Breast epithelium (tissue), 3 donors: ENCODE measurements at regions not wholly inside any gene's neighbourhood (a gene's known extent, or its start where the extent isn't known, plus 50 kb on each side); places are given as distances from the start of the nearest gene placed in this dataset.

Source experiments
- POLR2A ChIP-seq: fragments of 450-650 bp; IDR thresholded peaks from one replicate; pipeline ENCODE4 v1.6.1; 2016; ENCODE audit warnings: antibody characterized with exemption, mild to moderate bottlenecking, moderate library complexity
- POLR2AphosphoS5 ChIP-seq, 3 donors: sonication (generic); formaldehyde crosslinking; IDR thresholded peaks; one replicate each; pipeline ENCODE4 v1.6.1; 2017; ENCODE audit warnings: antibody characterized with exemption in 3 of 3
- TF ChIP-seq, protein P1 (sequence below), 3 donors: fragments of 450-650 bp; IDR thresholded peaks; one replicate each; pipeline ENCODE4 v1.5.1; 2016 to 2017; ENCODE audit warnings: antibody characterized with exemption in 3 of 3, mild to moderate bottlenecking in 3 of 3, moderate library complexity in 3 of 3

DNA sequence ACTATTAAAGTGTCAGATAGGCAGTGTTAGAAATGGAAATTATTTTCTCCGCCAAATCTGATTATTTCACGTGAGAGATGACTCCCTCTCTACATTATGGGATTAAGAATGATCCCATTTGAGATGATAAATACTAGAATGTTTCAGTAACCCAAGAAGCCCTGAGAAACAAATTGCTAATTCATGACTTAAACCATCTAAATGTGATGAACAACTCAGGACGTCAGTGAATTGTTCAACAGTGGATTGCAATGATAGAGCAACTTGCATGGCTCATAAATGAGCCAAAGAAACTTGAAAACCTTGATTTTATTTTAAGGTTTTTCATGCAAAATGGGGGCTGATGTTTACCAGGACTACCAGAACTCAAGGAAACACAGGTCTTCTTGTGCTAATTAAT lies 350.5 kb upstream of the WWC1 start:
- TF ChIP-seq, protein P1, sequence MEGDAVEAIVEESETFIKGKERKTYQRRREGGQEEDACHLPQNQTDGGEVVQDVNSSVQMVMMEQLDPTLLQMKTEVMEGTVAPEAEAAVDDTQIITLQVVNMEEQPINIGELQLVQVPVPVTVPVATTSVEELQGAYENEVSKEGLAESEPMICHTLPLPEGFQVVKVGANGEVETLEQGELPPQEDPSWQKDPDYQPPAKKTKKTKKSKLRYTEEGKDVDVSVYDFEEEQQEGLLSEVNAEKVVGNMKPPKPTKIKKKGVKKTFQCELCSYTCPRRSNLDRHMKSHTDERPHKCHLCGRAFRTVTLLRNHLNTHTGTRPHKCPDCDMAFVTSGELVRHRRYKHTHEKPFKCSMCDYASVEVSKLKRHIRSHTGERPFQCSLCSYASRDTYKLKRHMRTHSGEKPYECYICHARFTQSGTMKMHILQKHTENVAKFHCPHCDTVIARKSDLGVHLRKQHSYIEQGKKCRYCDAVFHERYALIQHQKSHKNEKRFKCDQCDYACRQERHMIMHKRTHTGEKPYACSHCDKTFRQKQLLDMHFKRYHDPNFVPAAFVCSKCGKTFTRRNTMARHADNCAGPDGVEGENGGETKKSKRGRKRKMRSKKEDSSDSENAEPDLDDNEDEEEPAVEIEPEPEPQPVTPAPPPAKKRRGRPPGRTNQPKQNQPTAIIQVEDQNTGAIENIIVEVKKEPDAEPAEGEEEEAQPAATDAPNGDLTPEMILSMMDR (IDR thresholded peaks at IDR 0.05) = no peak
- TF ChIP-seq POLR2A (no peak), POLR2AphosphoS5 (IDR thresholded peaks at IDR 0.05) (no peak)
